LNCAP (cell line): ENCODE measurements at regions not wholly inside any gene's neighbourhood (a gene's known extent, or its start where the extent isn't known, plus 50 kb on each side); places are given as distances from the start of the nearest gene placed in this dataset.

Experiments
- TF ChIP-seq, protein P1 (sequence below): fragments of 450-650 bp; IDR thresholded peaks from 2 replicates; pipeline ENCODE4 v1.5.1; 2017; ENCODE audit warnings: mild to moderate bottlenecking

DNA sequence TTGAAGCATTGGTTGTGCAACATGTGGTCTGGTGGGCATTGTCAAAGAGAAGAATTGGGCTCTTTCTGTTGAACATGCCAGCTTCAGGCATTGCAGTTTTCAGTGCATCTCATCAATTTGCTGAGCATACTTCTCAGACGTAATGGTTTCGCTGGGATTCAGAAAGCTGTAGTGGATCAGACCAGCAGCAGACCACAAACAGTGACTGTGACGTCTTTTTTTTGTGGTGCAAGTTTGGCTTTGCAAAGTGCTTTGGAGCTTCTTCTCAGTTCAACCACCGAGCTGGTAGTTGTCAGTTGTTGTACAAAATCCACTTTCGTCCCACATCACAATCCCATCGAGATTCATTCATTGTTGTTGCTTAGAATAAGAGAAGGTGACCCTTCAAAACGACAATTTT lies 84.5 kb downstream of the NPAP1 start:
- TF ChIP-seq, protein P1, sequence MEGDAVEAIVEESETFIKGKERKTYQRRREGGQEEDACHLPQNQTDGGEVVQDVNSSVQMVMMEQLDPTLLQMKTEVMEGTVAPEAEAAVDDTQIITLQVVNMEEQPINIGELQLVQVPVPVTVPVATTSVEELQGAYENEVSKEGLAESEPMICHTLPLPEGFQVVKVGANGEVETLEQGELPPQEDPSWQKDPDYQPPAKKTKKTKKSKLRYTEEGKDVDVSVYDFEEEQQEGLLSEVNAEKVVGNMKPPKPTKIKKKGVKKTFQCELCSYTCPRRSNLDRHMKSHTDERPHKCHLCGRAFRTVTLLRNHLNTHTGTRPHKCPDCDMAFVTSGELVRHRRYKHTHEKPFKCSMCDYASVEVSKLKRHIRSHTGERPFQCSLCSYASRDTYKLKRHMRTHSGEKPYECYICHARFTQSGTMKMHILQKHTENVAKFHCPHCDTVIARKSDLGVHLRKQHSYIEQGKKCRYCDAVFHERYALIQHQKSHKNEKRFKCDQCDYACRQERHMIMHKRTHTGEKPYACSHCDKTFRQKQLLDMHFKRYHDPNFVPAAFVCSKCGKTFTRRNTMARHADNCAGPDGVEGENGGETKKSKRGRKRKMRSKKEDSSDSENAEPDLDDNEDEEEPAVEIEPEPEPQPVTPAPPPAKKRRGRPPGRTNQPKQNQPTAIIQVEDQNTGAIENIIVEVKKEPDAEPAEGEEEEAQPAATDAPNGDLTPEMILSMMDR = no peak

DNA sequence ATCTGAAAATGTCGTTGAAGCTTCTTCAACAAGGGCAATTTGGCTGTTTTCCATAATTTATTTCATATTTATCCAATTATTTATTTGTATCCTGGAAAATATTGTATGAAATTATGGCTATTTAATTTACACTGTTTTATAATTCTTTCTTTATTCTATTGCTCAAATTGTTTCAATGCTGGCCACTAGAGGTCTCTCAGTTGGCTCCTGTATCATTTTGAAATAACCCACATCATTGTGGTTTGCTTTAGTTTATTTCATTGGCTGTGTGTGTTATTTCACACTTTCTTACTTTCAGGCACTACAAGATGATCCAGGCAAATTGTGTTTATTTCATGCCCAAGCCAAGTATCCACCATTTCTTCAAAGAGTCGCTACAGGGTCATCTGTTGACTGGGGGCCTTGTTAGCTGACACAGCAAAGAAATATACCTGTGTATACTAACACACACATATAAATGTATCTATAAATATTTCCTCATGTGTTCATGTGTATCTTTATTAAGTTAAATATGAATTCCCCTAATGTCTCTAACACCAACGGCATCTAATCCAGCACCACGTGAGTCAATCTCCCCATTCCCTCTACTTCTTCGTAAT lies 86.2 kb downstream of the NPAP1 start:
- TF ChIP-seq, protein P1 = peak; percentile 72

DNA sequence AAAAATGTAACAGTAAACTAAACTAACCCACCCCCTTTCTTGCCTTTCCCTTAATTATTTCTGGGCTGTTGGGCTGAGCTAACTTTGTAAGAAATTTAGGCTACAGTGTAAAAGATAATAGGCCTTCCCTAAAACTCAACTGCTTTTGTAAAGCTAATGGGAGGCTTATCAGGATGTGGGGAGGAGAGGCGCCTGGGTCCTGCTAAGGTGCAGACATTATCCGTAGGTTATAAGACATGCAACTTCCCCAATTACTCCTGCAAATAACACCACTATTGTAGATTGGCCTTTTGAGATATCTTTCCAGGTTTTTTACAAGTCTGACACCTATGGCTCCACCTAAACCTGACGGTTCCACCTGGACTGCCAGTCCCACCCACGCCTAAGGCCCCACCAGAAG lies 88.3 kb downstream of the NPAP1 start:
- TF ChIP-seq, protein P1 = no peak

DNA sequence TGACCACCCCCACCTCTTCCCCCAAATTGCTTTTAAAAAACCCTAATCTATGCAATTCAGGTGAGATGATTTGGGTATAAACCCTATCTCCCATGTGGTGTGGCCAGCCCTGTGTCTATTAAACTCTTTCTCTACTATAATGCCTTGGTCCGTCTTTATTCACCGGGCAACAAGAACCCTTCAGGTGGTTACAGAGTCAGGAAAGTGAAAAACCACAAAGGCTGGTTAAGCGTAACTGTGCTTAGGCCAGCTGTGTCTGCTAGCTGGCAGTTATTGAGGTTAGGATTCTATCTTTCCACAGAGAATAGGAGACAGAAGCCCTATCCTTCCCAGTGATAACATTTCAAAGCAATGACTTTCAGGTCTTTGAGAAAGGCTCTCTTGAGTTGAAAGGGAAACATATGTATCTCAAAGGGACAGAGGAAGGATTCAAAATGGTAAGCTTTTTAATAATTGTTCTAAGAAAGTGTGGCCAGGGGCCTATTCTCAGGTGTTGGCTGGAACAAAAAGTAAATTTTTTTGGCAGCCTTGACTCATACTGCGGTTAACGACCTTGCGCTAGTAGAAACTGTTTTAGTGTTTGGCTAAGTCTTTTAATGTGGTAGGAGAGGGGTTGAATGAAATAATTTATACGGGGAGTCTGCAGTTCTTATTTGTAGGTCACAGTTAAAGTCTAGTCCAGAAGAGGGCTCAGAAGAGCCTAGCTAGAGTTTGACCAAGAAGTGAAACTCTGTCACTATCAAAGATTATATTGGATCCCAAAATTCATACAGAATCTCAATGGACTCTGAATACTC lies 89.0 kb downstream of the NPAP1 start:
- TF ChIP-seq, protein P1 = no peak

DNA sequence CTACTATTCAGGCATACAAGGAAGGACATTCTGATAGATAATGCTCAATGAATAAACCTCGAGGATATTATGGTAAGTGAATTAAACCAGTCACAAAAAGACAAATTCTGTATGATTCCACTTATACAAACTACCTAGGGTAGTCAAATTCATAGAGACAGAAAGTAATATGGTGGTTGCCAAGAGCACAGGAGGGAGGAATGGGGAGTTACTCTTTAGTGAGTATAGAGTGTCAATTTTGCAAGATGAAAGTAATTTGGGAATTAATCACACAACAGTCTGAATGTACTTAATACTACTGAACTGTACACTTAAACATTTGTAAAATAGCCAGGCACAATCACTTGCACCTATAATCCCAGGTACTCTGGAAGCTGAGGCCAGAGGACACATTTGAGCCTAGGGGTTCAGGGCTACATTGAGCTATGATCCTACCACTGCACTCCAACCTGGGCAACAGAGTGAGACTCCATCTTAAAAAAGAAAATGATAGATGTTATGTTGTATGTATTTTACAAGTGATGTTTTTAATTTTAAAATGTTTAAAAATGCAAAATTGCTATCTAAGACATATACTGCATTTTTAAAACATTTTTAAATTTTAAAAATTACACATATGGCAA lies 91.0 kb downstream of the NPAP1 start:
- TF ChIP-seq, protein P1 = no peak

DNA sequence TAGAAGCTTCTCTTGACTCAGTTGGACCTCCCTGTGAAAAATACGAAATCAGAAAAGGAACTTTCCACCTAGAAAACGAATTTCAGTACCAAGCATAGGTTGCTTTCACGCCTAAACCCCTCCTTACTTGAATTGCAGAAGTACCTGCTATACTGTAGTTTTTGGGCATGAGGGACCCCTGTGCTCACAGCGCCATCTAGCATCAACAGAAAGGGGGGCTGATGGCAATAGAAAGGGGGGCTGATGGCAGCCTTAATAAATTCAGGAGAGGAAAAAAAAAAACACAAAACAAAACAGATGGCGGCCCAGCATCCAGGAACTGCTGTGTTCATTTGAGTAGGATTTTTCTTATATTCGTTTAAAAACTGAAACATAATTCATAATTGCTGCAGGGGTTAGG lies 96.7 kb downstream of the NPAP1 start:
- TF ChIP-seq, protein P1 = peak; percentile 22; the same call in 1 of the 2 replicates

DNA sequence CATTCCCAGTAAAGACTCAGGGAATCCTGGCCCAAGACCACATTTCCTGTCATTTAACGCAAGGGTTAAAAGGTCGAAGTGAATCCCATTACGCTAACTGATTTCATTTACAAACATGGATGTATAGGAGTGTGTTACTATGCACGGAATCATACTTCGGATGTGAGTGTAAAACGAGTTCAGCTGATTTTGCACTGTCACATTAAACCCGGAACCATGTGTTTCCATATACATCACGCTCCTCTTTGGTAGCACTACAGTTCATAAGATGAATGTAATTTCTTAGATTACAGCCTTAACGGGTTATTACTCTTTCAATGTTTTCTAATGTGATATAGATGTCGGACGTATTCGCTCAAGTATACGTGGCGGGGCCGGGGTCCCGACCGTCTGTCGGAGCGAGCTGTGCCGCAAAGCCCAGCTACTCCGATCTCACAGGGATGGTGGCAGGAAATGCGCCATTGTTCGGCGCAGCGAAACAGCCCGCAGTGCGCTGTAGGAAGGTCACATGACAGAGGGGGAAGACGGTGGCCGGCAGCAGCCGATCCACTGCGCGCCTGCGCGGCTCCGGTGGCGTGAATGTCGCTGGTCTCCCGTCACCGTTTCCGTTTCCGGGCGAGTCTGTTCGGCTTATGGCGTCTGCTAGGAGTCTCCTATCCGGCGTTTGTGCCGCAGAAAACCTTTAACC lies 97.3 kb downstream of the NPAP1 start:
- TF ChIP-seq, protein P1 = no peak
